LNCAP (cell line): ENCODE measurements at regions not wholly inside any gene's neighbourhood (a gene's known extent, or its start where the extent isn't known, plus 50 kb on each side); places are given as distances from the start of the nearest gene placed in this dataset.

ENCODE experiments used
- CTCF ChIP-seq: fragments of 450-650 bp; IDR thresholded peaks from 2 replicates; pipeline ENCODE4 v1.5.1; 2017; ENCODE audit warnings: mild to moderate bottlenecking

- no peak for TF ChIP-seq CTCF
Measured at GRCh38 chr4:74603186-74603585, 158.2 kb downstream of the AREG start.

DNA sequence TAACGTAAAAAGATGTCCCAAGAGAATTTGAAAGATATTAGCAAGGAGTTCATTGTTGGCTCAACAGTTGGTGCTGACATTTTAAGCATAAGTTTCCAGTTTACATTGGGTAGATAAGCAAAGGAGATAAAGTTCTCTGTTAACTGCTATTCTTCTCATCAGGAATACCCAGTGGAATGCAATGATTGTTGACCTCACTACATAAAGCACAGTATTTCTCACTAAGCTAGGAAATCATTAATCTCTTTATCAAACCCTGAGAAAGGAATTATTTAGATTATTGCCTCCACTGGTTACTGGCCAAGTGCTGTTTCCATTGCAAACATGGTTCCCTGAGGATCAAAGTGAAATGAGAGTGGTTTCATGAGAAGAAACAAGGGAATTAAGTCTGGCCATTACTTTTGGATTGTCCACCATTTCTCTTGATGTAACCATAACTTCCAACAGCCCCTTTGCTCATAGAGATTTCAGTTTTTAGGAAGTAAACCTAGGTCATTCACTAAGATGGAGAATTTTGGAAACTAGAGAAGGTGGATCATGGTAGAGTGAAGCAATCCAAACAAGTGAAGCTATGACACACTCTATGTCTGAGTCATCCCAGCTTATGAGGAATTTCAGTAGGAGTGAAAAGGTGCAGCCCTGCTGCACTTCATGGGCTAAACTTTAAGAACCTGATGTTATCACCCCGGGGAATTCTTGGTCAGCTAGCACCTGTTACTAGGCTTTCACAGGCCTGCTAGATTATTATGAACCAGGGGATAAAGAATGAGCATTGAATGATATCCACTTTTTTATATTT is 163.4 kb downstream of the AREG start:
- no peak for TF ChIP-seq CTCF

GRCh38 chr4:74610491-74610890 is 165.6 kb downstream of the AREG start:
- no peak for TF ChIP-seq CTCF

DNA sequence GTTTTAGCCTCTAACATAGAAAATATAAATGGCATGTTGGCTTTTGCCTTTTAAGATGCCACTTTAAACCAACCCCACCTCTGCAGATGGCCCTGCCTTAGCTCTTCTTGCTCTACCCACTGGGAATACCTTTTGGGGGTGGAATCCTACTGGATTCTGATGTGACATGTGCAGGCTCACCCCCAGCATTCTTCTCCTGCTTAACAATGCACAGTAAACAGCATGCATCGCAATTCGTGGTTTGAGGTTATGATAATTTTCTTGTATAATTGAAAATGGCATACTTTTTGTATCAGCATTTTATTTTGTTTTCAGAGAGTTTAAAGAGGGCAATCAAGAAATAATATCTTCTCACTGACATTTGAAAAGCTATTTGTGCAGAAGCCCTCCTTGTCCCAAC is 167.9 kb downstream of the AREG start:
- TF ChIP-seq CTCF: no peak

GRCh38 chr4:74613266-74613665 is 168.3 kb downstream of the AREG start:
- no peak for TF ChIP-seq CTCF

DNA sequence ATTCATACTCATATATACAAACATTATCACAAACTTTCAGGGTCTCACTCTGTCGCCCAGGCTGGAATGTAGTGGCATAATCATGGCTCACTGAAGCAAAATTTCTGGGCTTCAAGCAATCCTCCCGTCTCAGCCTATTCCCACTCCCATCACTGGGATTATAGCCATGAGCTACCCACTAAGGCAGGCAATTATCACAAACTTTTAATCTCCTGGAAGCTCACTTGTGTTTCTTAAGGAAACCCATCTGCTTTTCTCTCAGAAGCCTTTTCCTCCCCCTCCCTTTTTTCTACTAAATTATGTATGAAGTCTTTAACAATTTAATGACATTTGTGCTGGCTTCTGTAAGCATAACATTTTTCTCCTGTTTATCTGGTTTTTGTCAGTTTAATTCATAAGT is 170.5 kb downstream of the AREG start:
- no peak for TF ChIP-seq CTCF

DNA sequence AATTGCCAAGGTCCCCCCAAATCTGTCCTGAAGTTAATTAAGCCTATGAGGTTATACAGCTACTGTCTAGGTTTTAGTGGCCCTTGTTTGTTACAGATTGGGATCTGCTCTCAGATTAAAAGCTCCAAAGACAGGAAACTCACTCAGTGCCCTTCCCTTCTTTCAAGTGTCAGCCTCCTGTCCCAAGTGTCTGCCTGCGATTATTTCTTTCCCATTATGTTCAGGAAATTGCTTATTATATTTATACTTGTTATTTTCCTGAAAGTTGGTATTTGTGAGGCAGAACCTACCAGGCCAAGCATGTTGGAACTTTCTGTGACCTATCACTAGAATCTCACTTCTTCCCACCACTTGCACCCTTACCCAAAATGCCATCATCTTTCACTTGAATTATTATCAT is 173.2 kb downstream of the AREG start:
- no peak for TF ChIP-seq CTCF

- TF ChIP-seq CTCF: no peak
Measured at GRCh38 chr4:74618659-74619058, 173.7 kb downstream of the AREG start.
